LNCAP (cell line): ENCODE measurements at regions not wholly inside any gene's neighbourhood (a gene's known extent, or its start where the extent isn't known, plus 50 kb on each side); places are given as distances from the start of the nearest gene placed in this dataset.

Experiments used
- CTCF ChIP-seq: fragments of 450-650 bp; IDR thresholded peaks from 2 replicates; pipeline ENCODE4 v1.5.1; 2017; ENCODE audit warnings: mild to moderate bottlenecking

GRCh38 chr6:170232186-170233002 is 58.5 kb downstream of the DLL1 start:
- no peak for TF ChIP-seq CTCF

GRCh38 chr6:170231293-170232185 is 59.3 kb downstream of the DLL1 start:
- TF ChIP-seq CTCF, result no peak

GRCh38 chr6:170230520-170231292 is 60.2 kb downstream of the DLL1 start:
- no peak for TF ChIP-seq CTCF

GRCh38 chr6:170229851-170230519 is 60.9 kb downstream of the DLL1 start:
- no peak for TF ChIP-seq CTCF

GRCh38 chr6:170229396-170229795 is 61.5 kb downstream of the DLL1 start:
- TF ChIP-seq CTCF, result no peak

- no peak for TF ChIP-seq CTCF
Observed at GRCh38 chr6:170228946-170229310, 62.0 kb downstream of the DLL1 start.
